GM23338 (cell line): ENCODE measurements at regions not wholly inside any gene's neighbourhood (a gene's known extent, or its start where the extent isn't known, plus 50 kb on each side); places are given as distances from the start of the nearest gene placed in this dataset.

Source experiments
- CTCF ChIP-seq, 2 experiments: fragments of 200-600 bp in 1 of 2; sonication (generic) in 1 of 2; conservative IDR thresholded peaks; 2 replicates each; pipeline versions ENCODE4 v1.5.1 to v1.6.1; 2016 to 2017; ENCODE audit warnings: antibody characterized with exemption in 2 of 2, low read depth in 2 of 2, mild to moderate bottlenecking in 2 of 2, moderate library complexity in 1 of 2
- ETS1 ChIP-seq: IDR thresholded peaks from 2 replicates; pipeline ENCODE4 v1.6.1; 2016; ENCODE audit warnings: antibody characterized with exemption
- EZH2phosphoT487 ChIP-seq: fragments of 200-600 bp; sonication (generic); IDR thresholded peaks from one replicate; pipeline ENCODE4 v1.8.1; 2018; ENCODE audit warnings: antibody characterized with exemption; ENCODE audit not compliant: unreplicated experiment
- POLR2AphosphoS5 ChIP-seq: IDR thresholded peaks from 2 replicates; pipeline ENCODE4 v1.6.1; 2016; ENCODE audit warnings: antibody characterized with exemption, low read depth

GRCh38 chr12:91947459-91947858 lies 198.2 kb downstream of the BTG1 start:
- TF ChIP-seq CTCF (conservative IDR thresholded peaks at IDR 0.05; ENCODE audit: low read depth in 2 of 2) (no peak), POLR2AphosphoS5 (no peak), EZH2phosphoT487 (no peak), ETS1 (no peak)
